Non-pigmented ciliary epithelial cell (primary cell): ENCODE measurements at regions not wholly inside any gene's neighbourhood (a gene's known extent, or its start where the extent isn't known, plus 50 kb on each side); places are given as distances from the start of the nearest gene placed in this dataset.
A peak's percentile ranks its signal among the peaks of the same experiment; 100 is the strongest.
"Not testable (repeated sequence)": the region's sequence is repeated elsewhere in the genome, so short reads cannot be mapped to it uniquely, and the experiment has no call there.

ENCODE experiments used
- DNase-seq: peaks from one replicate; pipeline ENCODE4 v3.0.0-alpha.2; 2010; ENCODE audit warnings: low read depth

GRCh38 chr2:38483776-38484501 lies 106.9 kb upstream of the ATL2 start:
- no peak for DNase-seq

GRCh38 chr2:38482710-38483109 lies 105.6 kb upstream of the ATL2 start:
- DNase-seq, result not testable (repeated sequence)

GRCh38 chr2:38480617-38481016 lies 103.5 kb upstream of the ATL2 start:
- DNase-seq, result no peak

- no peak for DNase-seq
Measured at GRCh38 chr2:38477006-38477405, 99.9 kb upstream of the ATL2 start.

GRCh38 chr2:38475567-38475881 lies 98.5 kb upstream of the ATL2 start:
- DNase-seq, result no peak

- DNase-seq, result no peak
Measured at GRCh38 chr2:38474715-38475566, 97.9 kb upstream of the ATL2 start.

- no peak for DNase-seq
Measured at GRCh38 chr2:38474021-38474456, 97.0 kb upstream of the ATL2 start.

GRCh38 chr2:38473333-38474005 lies 96.4 kb upstream of the ATL2 start:
- DNase-seq, result no peak

GRCh38 chr2:38470115-38470514 lies 93.0 kb upstream of the ATL2 start:
- DNase-seq, result no peak

- no peak for DNase-seq
Measured at GRCh38 chr2:38467768-38468455, 90.8 kb upstream of the ATL2 start.

- DNase-seq, result no peak
Measured at GRCh38 chr2:38466876-38467767, 90.0 kb upstream of the ATL2 start.

- DNase-seq, result no peak
Measured at GRCh38 chr2:38466409-38466808, 89.3 kb upstream of the ATL2 start.

- DNase-seq, result peak; percentile 6
Measured at GRCh38 chr2:38465789-38466127, 88.7 kb upstream of the ATL2 start.

- no peak for DNase-seq
Measured at GRCh38 chr2:38464971-38465788, 88.1 kb upstream of the ATL2 start.

- no peak for DNase-seq
Measured at GRCh38 chr2:38463752-38464151, 86.7 kb upstream of the ATL2 start.

- peak; percentile 96 for DNase-seq
Measured at GRCh38 chr2:38462121-38462661, 85.1 kb upstream of the ATL2 start.

- no peak for DNase-seq
Measured at GRCh38 chr2:38461470-38461869, 84.4 kb upstream of the ATL2 start.

- no peak for DNase-seq
Measured at GRCh38 chr2:38460313-38460712, 83.2 kb upstream of the ATL2 start.

- no peak for DNase-seq
Measured at GRCh38 chr2:38454081-38454480, 77.0 kb upstream of the ATL2 start.

GRCh38 chr2:38451778-38452177 lies 74.7 kb upstream of the ATL2 start:
- not testable (repeated sequence) for DNase-seq
